ENCODE measurements at regions not wholly inside any gene's neighbourhood (a gene's known extent, or its start where the extent isn't known, plus 50 kb on each side); places are given as distances from the start of the nearest gene placed in this dataset.

DNA sequence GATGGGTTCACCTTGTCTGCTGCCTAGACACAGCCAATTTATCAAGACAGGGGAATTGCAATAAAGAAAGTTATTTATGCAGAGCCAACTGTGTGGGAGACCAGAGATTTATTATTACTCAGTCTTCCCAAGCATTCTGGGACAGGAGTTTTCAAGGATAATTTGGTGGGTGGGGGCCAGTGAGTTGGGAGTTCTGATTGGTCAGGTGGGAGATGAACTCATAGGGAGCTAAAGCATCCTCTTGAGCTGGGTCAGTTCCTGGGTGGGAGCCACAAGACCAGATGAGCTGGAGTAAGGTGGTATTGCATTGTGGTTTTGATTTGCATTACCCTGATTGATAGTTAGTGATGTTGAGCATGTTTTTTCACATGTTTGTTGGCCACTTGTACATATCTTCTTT lies 86.1 kb downstream of the PRKAB2 start:
- no peak overlapping the region for H3K27ac ChIP-seq

DNA sequence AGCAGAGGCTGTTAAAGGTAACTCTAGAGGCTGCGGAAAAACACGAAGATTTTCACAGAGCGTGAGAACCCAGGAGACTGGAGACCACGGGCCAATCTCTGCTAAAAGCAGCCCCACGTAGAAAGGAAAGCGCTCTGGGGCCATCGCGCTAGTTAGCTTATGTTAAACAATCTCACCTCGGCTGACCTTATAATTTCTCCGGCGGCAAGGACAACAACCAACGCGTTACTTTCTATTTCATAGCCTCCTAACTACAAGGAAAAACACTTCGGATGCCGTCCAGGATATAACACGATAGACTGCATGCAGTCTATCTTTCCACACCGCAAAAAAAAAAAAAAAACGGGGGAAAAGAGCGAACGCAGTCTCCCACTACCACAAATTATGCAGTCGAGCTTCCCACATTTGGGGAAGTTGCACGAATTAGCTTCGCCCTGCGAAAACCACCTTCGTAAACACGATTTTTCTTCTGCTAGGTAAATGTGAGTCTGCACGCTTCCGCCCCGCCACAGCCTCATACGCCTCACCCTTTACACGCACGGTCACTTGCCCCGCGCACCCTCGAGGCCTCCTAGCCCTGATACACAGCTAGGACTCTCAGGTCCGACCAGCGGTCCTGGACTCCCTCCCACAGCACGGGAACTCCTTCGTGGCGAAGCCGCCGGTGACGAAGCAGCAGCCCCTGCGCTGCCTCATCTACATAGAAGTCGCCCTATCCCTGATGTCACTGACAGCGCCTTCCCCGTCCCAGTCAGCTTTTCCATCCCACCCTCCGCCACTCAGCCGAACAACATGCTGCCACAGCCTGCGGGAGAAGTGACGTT lies 87.8 kb downstream of the PRKAB2 start:
- intact Hi-C loops (cut with DNase I), result loop anchor here (10.0 kb wide), 1 partner anchor 160 kb away; the partner anchor contains the start of gene CHD1L
- H3K9ac ChIP-seq (ENCODE audit: low read depth in 2 of 2, low read length in 2 of 2), result peak overlapping the region; percentile 57 to 68
- peak; percentile 72 for DNase-seq
- H3K9me3 ChIP-seq, result no peaks in the 10 kb centered on the region
- H3K36me3 ChIP-seq, result no peaks in the 10 kb centered on the region
- H3K27me3 ChIP-seq, result peaks cover 37% of the 10 kb centered on the region
- peak overlapping the region; percentile 40 for H3K27ac ChIP-seq
- peaks cover 9% of the 10 kb centered on the region for H3K4me1 ChIP-seq
- H3K4me3 ChIP-seq, result peak overlapping the region; percentile 41
- TF ChIP-seq CTCF (IDR thresholded peaks at IDR 0.05), result no peak

More for the DNA sequence above, 86.1 kb downstream of the PRKAB2 start:
- no peak for TF ChIP-seq CTCF (IDR thresholded peaks at IDR 0.05)
- H3K4me3 ChIP-seq, result no peak overlapping the region
- H3K36me3 ChIP-seq, result no peaks in the 10 kb centered on the region
- no peak for DNase-seq
- H3K27me3 ChIP-seq, result peaks cover 21% of the 10 kb centered on the region
- intact Hi-C loops (cut with DNase I), result loop anchor here (10.0 kb wide), 1 partner anchor 159 kb away; the partner anchor contains the start of gene CHD1L
- H3K9ac ChIP-seq (ENCODE audit: low read depth in 2 of 2, low read length in 2 of 2), result no peak overlapping the region
- no peaks in the 10 kb centered on the region for H3K4me1 ChIP-seq
- no peaks in the 10 kb centered on the region for H3K9me3 ChIP-seq

- peak overlapping the region in 1 of 2 donors; percentile 68 for H3K9ac ChIP-seq (ENCODE audit: low read depth in 2 of 2, low read length in 2 of 2)
These were observed 88.4 kb downstream of the PRKAB2 start for GRCh38 chr1:147083919-147084272.

DNA sequence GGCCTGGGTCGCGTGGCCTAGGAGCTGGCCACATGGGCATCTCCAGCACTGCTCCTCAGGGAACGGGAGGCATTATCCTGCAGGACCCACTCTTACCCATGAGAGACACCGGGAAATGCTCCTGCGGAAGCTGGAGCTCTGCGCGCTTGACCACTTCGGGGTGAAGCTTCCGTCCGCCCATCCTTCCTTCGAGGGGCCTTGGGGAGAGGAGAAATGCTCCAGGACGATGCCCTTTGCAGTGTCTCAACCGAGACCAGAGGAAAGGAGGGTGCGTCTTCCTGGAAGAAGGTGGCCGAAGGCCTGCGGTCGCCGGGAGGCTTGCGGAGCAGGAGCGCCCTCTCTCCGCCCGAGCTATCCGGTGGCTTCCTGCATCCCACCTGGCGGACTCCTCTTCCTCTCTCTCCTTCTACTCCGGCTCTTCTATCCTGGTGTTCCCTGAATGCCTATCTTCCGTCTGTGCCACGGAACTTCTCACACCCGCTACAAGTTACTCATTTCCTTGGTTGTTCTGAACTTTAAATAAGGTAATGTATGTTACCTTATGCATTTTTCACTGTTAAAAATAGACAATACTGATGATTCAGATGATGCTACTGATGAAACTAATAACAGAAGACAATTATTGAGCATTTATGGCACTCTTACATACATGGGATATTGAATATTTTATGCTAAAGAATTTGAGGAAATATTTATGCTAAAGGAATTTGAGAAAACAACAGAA lies 91.4 kb downstream of the PRKAB2 start:
- TF ChIP-seq CTCF (IDR thresholded peaks at IDR 0.05), result no peak
- H3K9ac ChIP-seq (ENCODE audit: low read depth in 2 of 2, low read length in 2 of 2), result no peak overlapping the region
- DNase-seq, result no peak
- H3K27me3 ChIP-seq, result peaks cover 68% of the 10 kb centered on the region
- H3K9me3 ChIP-seq, result no peaks in the 10 kb centered on the region
- intact Hi-C loops (cut with DNase I), result loop anchor here (10.0 kb wide), 1 partner anchor 164 kb away; the partner anchor contains the start of gene CHD1L
- H3K36me3 ChIP-seq, result no peaks in the 10 kb centered on the region
- peaks cover 9% of the 10 kb centered on the region for H3K4me1 ChIP-seq
- H3K27ac ChIP-seq, result no peak overlapping the region
- H3K4me3 ChIP-seq, result no peak overlapping the region

More at GRCh38 chr1:147083919-147084272, 88.4 kb downstream of the PRKAB2 start:
- intact Hi-C loops (cut with DNase I), result loop anchor here (10.0 kb wide), 1 partner anchor 161 kb away; the partner anchor contains the start of gene CHD1L
- peaks cover 9% of the 10 kb centered on the region for H3K4me1 ChIP-seq
- no peak for DNase-seq
- H3K27ac ChIP-seq, result peak overlapping the region; percentile 40
- no peaks in the 10 kb centered on the region for H3K36me3 ChIP-seq
- H3K27me3 ChIP-seq, result peaks cover 43% of the 10 kb centered on the region
- H3K4me3 ChIP-seq, result peak overlapping the region; percentile 41
- H3K9me3 ChIP-seq, result no peaks in the 10 kb centered on the region
- no peak for TF ChIP-seq CTCF (IDR thresholded peaks at IDR 0.05)

GRCh38 chr1:147080006-147080661 lies 92.1 kb downstream of the PRKAB2 start:
- Histone ChIP-seq H3K4me3 (no peak overlapping the region), H3K36me3 (no peaks in the 10 kb centered on the region), H3K9ac (ENCODE audit: low read depth in 2 of 2, low read length in 2 of 2) (no peak overlapping the region), H3K4me1 (peaks cover 9% of the 10 kb centered on the region), H3K27ac (no peak overlapping the region), H3K27me3 (peaks cover 70% of the 10 kb centered on the region), H3K9me3 (no peaks in the 10 kb centered on the region)
- TF ChIP-seq CTCF (IDR thresholded peaks at IDR 0.05), result no peak
- no peak for DNase-seq
- intact Hi-C loops (cut with DNase I), result loop anchor here (10.0 kb wide), 1 partner anchor 165 kb away; the partner anchor contains the start of gene CHD1L
